KG1 (cell line): ENCODE measurements at regions not wholly inside any gene's neighbourhood (a gene's known extent, or its start where the extent isn't known, plus 50 kb on each side); places are given as distances from the start of the nearest gene placed in this dataset.

Source experiments
- DNase-seq: peaks from one replicate; lab custom pipeline; 2025; lab: John Stamatoyannopoulos, UW

- no peak for DNase-seq
These were observed 73.2 kb upstream of the GALNT5 start for GRCh38 chr2:157184161-157184895.

GRCh38 chr2:157185476-157186227 lies 71.9 kb upstream of the GALNT5 start:
- DNase-seq: no peak

GRCh38 chr2:157190151-157190550 lies 67.4 kb upstream of the GALNT5 start:
- DNase-seq: no peak

- no peak for DNase-seq
These were observed 66.3 kb upstream of the GALNT5 start for GRCh38 chr2:157191186-157191585.

- DNase-seq: no peak
These were observed 64.8 kb upstream of the GALNT5 start for GRCh38 chr2:157192445-157193423.

GRCh38 chr2:157193461-157193860 lies 64.0 kb upstream of the GALNT5 start:
- no peak for DNase-seq

GRCh38 chr2:157194097-157194688 lies 63.3 kb upstream of the GALNT5 start:
- no peak for DNase-seq

- DNase-seq: no peak
These were observed 62.7 kb upstream of the GALNT5 start for GRCh38 chr2:157194844-157195243.

GRCh38 chr2:157196956-157197355 lies 60.5 kb upstream of the GALNT5 start:
- no peak for DNase-seq

- no peak for DNase-seq
These were observed 59.7 kb upstream of the GALNT5 start for GRCh38 chr2:157197848-157198247.

GRCh38 chr2:157203651-157204050 lies 53.9 kb upstream of the GALNT5 start:
- no peak for DNase-seq

- DNase-seq: no peak
These were observed 53.1 kb upstream of the GALNT5 start for GRCh38 chr2:157204401-157204800.

- no peak for DNase-seq
These were observed 50.6 kb upstream of the GALNT5 start for GRCh38 chr2:157206916-157207315.
